H9 (cell line): ENCODE measurements at regions not wholly inside any gene's neighbourhood (a gene's known extent, or its start where the extent isn't known, plus 50 kb on each side); places are given as distances from the start of the nearest gene placed in this dataset.

Source experiments
- DNase-seq: peaks from one replicate; pipeline ENCODE4 v3.0.0-alpha.2; 2017
- H2AFZ ChIP-seq: one replicate; pipeline ENCODE4 v1.6.1; 2013; ENCODE audit warnings: mild to moderate bottlenecking, low read length, control low read depth, moderate library complexity
- H2AK5ac ChIP-seq: 2 replicates; pipeline ENCODE4 v1.6.1; 2013; ENCODE audit warnings: low read length, control low read depth, mixed read lengths; ENCODE audit not compliant: insufficient read length
- H2BK120ac ChIP-seq: one replicate; pipeline ENCODE4 v1.6.1; 2013; ENCODE audit warnings: low read depth, mild to moderate bottlenecking, low read length, control low read depth, inconsistent platforms; ENCODE audit not compliant: poor library complexity, severe bottlenecking
- H2BK12ac ChIP-seq: 2 replicates; pipeline ENCODE4 v1.6.1; 2013; ENCODE audit warnings: low read length, control low read depth, mixed read lengths, low read depth; ENCODE audit not compliant: insufficient read length
- H2BK15ac ChIP-seq: 2 replicates; pipeline ENCODE4 v1.6.1; 2013; ENCODE audit warnings: low read depth, low read length, control low read depth
- H2BK20ac ChIP-seq: one replicate; pipeline ENCODE4 v1.6.1; 2013; ENCODE audit warnings: low read depth, mild to moderate bottlenecking, low read length, control low read depth, inconsistent platforms; ENCODE audit not compliant: poor library complexity, severe bottlenecking
- H2BK5ac ChIP-seq: 2 replicates; pipeline ENCODE4 v1.6.1; 2013; ENCODE audit warnings: low read length, control low read depth, mixed read lengths; ENCODE audit not compliant: insufficient read length
- H3K14ac ChIP-seq: 2 replicates; pipeline ENCODE4 v1.6.1; 2013; ENCODE audit warnings: low read length, control low read depth; ENCODE audit not compliant: insufficient read depth
- H3K18ac ChIP-seq: 2 replicates; pipeline ENCODE4 v1.6.1; 2013; ENCODE audit warnings: low read depth, mild to moderate bottlenecking, mixed read lengths, low read length, control low read depth; ENCODE audit not compliant: insufficient read length
- H3K23ac ChIP-seq: 2 replicates; pipeline ENCODE4 v1.6.1; 2013; ENCODE audit warnings: low read length, control low read depth, mixed read lengths, low read depth; ENCODE audit not compliant: insufficient read length
- H3K23me2 ChIP-seq: 2 replicates; pipeline ENCODE4 v1.6.1; 2013; ENCODE audit warnings: low read depth, mild to moderate bottlenecking, mixed read lengths, low read length, control low read depth; ENCODE audit not compliant: insufficient read length, poor library complexity, severe bottlenecking
- H3K27ac ChIP-seq: 2 replicates; pipeline ENCODE4 v1.5.1; 2013; ENCODE audit warnings: low read length, control low read depth, mixed read lengths, low read depth; ENCODE audit not compliant: insufficient read length
- H3K27me3 ChIP-seq: 2 replicates; pipeline ENCODE4 v1.6.1; 2013; ENCODE audit warnings: low read length, control low read depth, inconsistent platforms; ENCODE audit not compliant: insufficient read depth
- H3K4ac ChIP-seq: 2 replicates; pipeline ENCODE4 v1.6.1; 2013; ENCODE audit warnings: low read depth, mild to moderate bottlenecking, control low read depth, inconsistent platforms, low read length, moderate library complexity
- H3K4me1 ChIP-seq: 2 replicates; pipeline ENCODE4 v1.6.1; 2013; ENCODE audit warnings: low read length, control low read depth, inconsistent platforms; ENCODE audit not compliant: insufficient read depth
- H3K4me2 ChIP-seq: 2 replicates; pipeline ENCODE4 v1.6.1; 2013; ENCODE audit warnings: low read length, control low read depth, mixed read lengths; ENCODE audit not compliant: insufficient read length, insufficient read depth
- H3K56ac ChIP-seq: 2 replicates; pipeline ENCODE4 v1.6.1; 2013; ENCODE audit warnings: low read depth, mild to moderate bottlenecking, mixed read lengths, low read length, control low read depth; ENCODE audit not compliant: insufficient read length
- H3K79me1 ChIP-seq: 2 replicates; pipeline ENCODE4 v1.6.1; 2013; ENCODE audit warnings: low read depth, mild to moderate bottlenecking, moderate library complexity, low read length, control low read depth, inconsistent platforms; ENCODE audit not compliant: insufficient read depth, poor library complexity, severe bottlenecking
- H3K79me2 ChIP-seq: 2 replicates; pipeline ENCODE4 v1.6.1; 2013; ENCODE audit warnings: low read length, control low read depth, inconsistent platforms; ENCODE audit not compliant: insufficient read depth
- H3K9ac ChIP-seq: 2 replicates; pipeline ENCODE4 v1.6.1; 2013; ENCODE audit warnings: low read length, control low read depth, mixed read lengths; ENCODE audit not compliant: insufficient read length; ENCODE audit errors: extremely low read depth
- H3K9me3 ChIP-seq: one replicate; pipeline ENCODE4 v1.6.1; 2013; ENCODE audit warnings: low read depth, low read length, inconsistent platforms; ENCODE audit not compliant: control insufficient read depth
- H3T11ph ChIP-seq: one replicate; pipeline ENCODE4 v1.6.1; 2013; ENCODE audit warnings: mild to moderate bottlenecking, low read length, control low read depth, inconsistent platforms
- H4K20me1 ChIP-seq: one replicate; pipeline ENCODE4 v1.6.1; 2013; ENCODE audit not compliant: control insufficient read depth, insufficient read length, insufficient read depth
- H4K5ac ChIP-seq: 2 replicates; pipeline ENCODE4 v1.6.1; 2013; ENCODE audit warnings: low read depth, mild to moderate bottlenecking, mixed read lengths, low read length, control low read depth; ENCODE audit not compliant: insufficient read length
- H4K8ac ChIP-seq: replicated peaks from 2 replicates; pipeline ENCODE4 v1.6.1; 2013; ENCODE audit warnings: low read length, control low read depth, mixed read lengths, low read depth; ENCODE audit not compliant: insufficient read length
- H4K91ac ChIP-seq: 2 replicates; pipeline ENCODE4 v1.6.1; 2013; ENCODE audit warnings: low read depth, mild to moderate bottlenecking, moderate library complexity, mixed read lengths, low read length, control low read depth; ENCODE audit not compliant: insufficient read length
- H3K27ac Mint-ChIP-seq, 3 experiments: 2 replicates in 2 of 3; 3 replicates in 1 of 3; pipeline ENCODE4 v1.8.0; 2020 to 2021; ENCODE audit warnings: mixed read lengths in 3 of 3, mild to moderate bottlenecking in 1 of 3, moderate library complexity in 1 of 3
- H3K27me3 Mint-ChIP-seq: 2 replicates; pipeline ENCODE4 v1.8.0; 2021; ENCODE audit warnings: low read depth, mild to moderate bottlenecking, moderate library complexity, mixed read lengths
- H3K36me3 Mint-ChIP-seq, 3 experiments: 2 replicates in 2 of 3; 3 replicates in 1 of 3; pipeline ENCODE4 v1.8.0; 2020 to 2021; ENCODE audit warnings: low read depth in 3 of 3, mixed read lengths in 3 of 3; ENCODE audit not compliant: insufficient read depth in 1 of 3
- H3K4me1 Mint-ChIP-seq, 2 experiments: 2 replicates each; pipeline ENCODE4 v1.8.0; 2020; ENCODE audit warnings: mixed read lengths in 2 of 2
- H3K4me3 Mint-ChIP-seq, 2 experiments: 2 replicates in 1 of 2; 3 replicates in 1 of 2; pipeline ENCODE4 v1.8.0; 2020 to 2021; ENCODE audit warnings: mild to moderate bottlenecking in 2 of 2, mixed read lengths in 2 of 2, moderate library complexity in 1 of 2
- H3K9me3 Mint-ChIP-seq, 2 experiments: 2 replicates in 1 of 2; 3 replicates in 1 of 2; pipeline ENCODE4 v1.8.0; 2020; ENCODE audit warnings: mild to moderate bottlenecking in 2 of 2, mixed read lengths in 2 of 2, moderate library complexity in 1 of 2
- whole genome bisulfite sequencing: extraction: QIAGEN DNeasy Blood & Tissue Kit; methylation state at CpG from one replicate; pipeline ENCODE4 v1.1.7; 2013; ENCODE audit warnings: missing lambda C conversion rate, low lambda C conversion rate, mixed read lengths; ENCODE audit not compliant: insufficient read length; ENCODE audit errors: extremely low coverage; 5-methylcytosine and 5-hydroxymethylcytosine counted together
- TF ChIP-seq, protein P1 (sequence below): fragments of 200-600 bp; sonication (generic); conservative IDR thresholded peaks from 3 replicates; pipeline ENCODE4 v1.8.0; 2021; ENCODE audit warnings: antibody characterized with exemption, mild to moderate bottlenecking

DNA sequence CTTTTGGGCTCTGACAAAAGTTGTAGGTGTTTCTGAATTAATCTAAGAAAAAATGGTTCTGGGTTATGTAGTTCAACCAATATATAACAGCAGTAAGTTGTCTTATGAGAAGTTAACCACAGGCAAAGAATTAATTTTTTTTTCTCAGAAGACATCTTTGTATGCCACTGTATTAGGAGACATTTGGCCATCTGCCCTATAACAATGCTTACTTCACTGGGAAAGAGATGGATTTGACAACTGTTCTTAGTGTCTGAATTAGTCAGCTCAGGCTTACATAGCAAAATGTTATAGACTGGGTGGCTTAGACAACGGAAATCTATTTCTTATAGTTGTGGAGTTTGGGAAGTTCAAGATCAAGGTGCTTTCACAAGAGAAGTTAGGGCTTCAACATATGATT, 508.1 kb downstream of the STIM2 start:
- WGBS = no CpG with 5 or more reads among the region's 1 CpG
- Histone ChIP-seq H3K79me2 (no peaks in the 10 kb centered on the region), H2BK120ac (no peak overlapping the region), H3K9ac (no peak overlapping the region), H2BK20ac (no peak overlapping the region), H4K20me1 (no peaks in the 10 kb centered on the region), H3K27me3 (no peaks in the 10 kb centered on the region), H3K4ac (no peak overlapping the region), H2BK12ac (no peak overlapping the region), H2AK5ac (no peak overlapping the region), H3K27ac (no peak overlapping the region), H2BK15ac (no peak overlapping the region), H4K91ac (no peak overlapping the region), H3K79me1 (no peaks in the 10 kb centered on the region), H3K4me2 (no peak overlapping the region), H3K23me2 (no peaks in the 10 kb centered on the region), H2AFZ (no peak overlapping the region), H3K23ac (no peak overlapping the region), H2BK5ac (no peak overlapping the region), H4K8ac (no peak overlapping the region), H3K4me1 (no peaks in the 10 kb centered on the region), H3K18ac (no peak overlapping the region), H3K14ac (no peak overlapping the region), H3T11ph (no peak overlapping the region), H3K9me3 (no peaks in the 10 kb centered on the region), H4K5ac (no peak overlapping the region), H3K56ac (no peak overlapping the region)
- no peak for DNase-seq
- Mint-ChIP-seq H3K4me3 (no peak overlapping the region), H3K9me3 (no peaks in the 10 kb centered on the region; a peak in 2 of 5 replicates), H3K27ac (no peak overlapping the region), H3K4me1 (no peaks in the 10 kb centered on the region), H3K27me3 (peaks cover 2% of the 10 kb centered on the region), H3K36me3 (no peaks in the 10 kb centered on the region; a peak in 2 of 7 replicates)
- TF ChIP-seq, protein P1, sequence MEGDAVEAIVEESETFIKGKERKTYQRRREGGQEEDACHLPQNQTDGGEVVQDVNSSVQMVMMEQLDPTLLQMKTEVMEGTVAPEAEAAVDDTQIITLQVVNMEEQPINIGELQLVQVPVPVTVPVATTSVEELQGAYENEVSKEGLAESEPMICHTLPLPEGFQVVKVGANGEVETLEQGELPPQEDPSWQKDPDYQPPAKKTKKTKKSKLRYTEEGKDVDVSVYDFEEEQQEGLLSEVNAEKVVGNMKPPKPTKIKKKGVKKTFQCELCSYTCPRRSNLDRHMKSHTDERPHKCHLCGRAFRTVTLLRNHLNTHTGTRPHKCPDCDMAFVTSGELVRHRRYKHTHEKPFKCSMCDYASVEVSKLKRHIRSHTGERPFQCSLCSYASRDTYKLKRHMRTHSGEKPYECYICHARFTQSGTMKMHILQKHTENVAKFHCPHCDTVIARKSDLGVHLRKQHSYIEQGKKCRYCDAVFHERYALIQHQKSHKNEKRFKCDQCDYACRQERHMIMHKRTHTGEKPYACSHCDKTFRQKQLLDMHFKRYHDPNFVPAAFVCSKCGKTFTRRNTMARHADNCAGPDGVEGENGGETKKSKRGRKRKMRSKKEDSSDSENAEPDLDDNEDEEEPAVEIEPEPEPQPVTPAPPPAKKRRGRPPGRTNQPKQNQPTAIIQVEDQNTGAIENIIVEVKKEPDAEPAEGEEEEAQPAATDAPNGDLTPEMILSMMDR = no peak
